ENCODE measurements at regions not wholly inside any gene's neighbourhood (a gene's known extent, or its start where the extent isn't known, plus 50 kb on each side); places are given as distances from the start of the nearest gene placed in this dataset.

- no peak for TF ChIP-seq POLR2AphosphoS5 (IDR thresholded peaks at IDR 0.05; ENCODE audit: low read depth)
- TF ChIP-seq SPI1 (IDR thresholded peaks at IDR 0.05; ENCODE audit: borderline replicate concordance, low read depth) = no peak
- TF ChIP-seq GABPA (IDR thresholded peaks at IDR 0.05; ENCODE audit: low read depth) = no peak
- TF ChIP-seq, protein P1, sequence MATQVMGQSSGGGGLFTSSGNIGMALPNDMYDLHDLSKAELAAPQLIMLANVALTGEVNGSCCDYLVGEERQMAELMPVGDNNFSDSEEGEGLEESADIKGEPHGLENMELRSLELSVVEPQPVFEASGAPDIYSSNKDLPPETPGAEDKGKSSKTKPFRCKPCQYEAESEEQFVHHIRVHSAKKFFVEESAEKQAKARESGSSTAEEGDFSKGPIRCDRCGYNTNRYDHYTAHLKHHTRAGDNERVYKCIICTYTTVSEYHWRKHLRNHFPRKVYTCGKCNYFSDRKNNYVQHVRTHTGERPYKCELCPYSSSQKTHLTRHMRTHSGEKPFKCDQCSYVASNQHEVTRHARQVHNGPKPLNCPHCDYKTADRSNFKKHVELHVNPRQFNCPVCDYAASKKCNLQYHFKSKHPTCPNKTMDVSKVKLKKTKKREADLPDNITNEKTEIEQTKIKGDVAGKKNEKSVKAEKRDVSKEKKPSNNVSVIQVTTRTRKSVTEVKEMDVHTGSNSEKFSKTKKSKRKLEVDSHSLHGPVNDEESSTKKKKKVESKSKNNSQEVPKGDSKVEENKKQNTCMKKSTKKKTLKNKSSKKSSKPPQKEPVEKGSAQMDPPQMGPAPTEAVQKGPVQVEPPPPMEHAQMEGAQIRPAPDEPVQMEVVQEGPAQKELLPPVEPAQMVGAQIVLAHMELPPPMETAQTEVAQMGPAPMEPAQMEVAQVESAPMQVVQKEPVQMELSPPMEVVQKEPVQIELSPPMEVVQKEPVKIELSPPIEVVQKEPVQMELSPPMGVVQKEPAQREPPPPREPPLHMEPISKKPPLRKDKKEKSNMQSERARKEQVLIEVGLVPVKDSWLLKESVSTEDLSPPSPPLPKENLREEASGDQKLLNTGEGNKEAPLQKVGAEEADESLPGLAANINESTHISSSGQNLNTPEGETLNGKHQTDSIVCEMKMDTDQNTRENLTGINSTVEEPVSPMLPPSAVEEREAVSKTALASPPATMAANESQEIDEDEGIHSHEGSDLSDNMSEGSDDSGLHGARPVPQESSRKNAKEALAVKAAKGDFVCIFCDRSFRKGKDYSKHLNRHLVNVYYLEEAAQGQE (IDR thresholded peaks at IDR 0.05; ENCODE audit: insufficient replicate concordance, low read depth) = no peak
- TF ChIP-seq, protein P2, sequence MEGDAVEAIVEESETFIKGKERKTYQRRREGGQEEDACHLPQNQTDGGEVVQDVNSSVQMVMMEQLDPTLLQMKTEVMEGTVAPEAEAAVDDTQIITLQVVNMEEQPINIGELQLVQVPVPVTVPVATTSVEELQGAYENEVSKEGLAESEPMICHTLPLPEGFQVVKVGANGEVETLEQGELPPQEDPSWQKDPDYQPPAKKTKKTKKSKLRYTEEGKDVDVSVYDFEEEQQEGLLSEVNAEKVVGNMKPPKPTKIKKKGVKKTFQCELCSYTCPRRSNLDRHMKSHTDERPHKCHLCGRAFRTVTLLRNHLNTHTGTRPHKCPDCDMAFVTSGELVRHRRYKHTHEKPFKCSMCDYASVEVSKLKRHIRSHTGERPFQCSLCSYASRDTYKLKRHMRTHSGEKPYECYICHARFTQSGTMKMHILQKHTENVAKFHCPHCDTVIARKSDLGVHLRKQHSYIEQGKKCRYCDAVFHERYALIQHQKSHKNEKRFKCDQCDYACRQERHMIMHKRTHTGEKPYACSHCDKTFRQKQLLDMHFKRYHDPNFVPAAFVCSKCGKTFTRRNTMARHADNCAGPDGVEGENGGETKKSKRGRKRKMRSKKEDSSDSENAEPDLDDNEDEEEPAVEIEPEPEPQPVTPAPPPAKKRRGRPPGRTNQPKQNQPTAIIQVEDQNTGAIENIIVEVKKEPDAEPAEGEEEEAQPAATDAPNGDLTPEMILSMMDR (IDR thresholded peaks at IDR 0.05; ENCODE audit: insufficient read depth, low read length) = no peak
These were observed 243.7 kb upstream of the FAR2 start for GRCh38 chr12:28905220-28905955.

DNA sequence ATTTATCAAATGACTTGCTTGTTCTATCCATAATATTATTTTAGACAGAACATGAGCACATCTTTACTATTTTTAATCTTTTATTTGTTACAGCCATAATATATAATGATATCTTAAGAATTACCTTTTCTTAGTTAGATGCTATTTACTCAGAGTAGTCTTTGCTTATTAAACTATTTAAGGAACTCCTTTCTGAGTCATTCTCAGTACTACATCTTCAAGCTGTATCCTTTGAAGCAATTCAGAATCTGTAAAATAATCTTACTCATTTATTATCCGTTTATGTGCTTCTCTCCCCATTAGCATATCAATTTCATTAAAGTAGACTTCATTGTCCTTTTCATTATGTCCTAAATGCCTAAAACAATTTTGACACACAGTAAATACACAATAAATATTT is 240.4 kb upstream of the FAR2 start:
- Histone ChIP-seq H3K4me3 (replicated peaks; ENCODE audit: insufficient read depth, low read length) (no peak overlapping the region), H3K27ac (replicated peaks) (no peak overlapping the region), H3K27me3 (ENCODE audit: insufficient read depth, poor library complexity, severe bottlenecking) (no peaks in the 10 kb centered on the region)
- TF ChIP-seq GABPA (IDR thresholded peaks at IDR 0.05; ENCODE audit: low read depth) (no peak), POLR2AphosphoS5 (IDR thresholded peaks at IDR 0.05; ENCODE audit: low read depth) (no peak), SPI1 (IDR thresholded peaks at IDR 0.05; ENCODE audit: borderline replicate concordance, low read depth) (no peak)
- TF ChIP-seq, protein P1 (IDR thresholded peaks at IDR 0.05; ENCODE audit: insufficient replicate concordance, low read depth) = no peak
- TF ChIP-seq, protein P2 (IDR thresholded peaks at IDR 0.05; ENCODE audit: insufficient read depth, low read length) = no peak
- DNase-seq (ENCODE audit: low read depth in 1 of 2, low spot score in 1 of 2) = no peak

More at GRCh38 chr12:28905220-28905955, 243.7 kb upstream of the FAR2 start:
- no peak overlapping the region for H3K27ac ChIP-seq (replicated peaks)
- H3K27me3 ChIP-seq (ENCODE audit: insufficient read depth, poor library complexity, severe bottlenecking) = no peaks in the 10 kb centered on the region
- no peak overlapping the region for H3K4me3 ChIP-seq (replicated peaks; ENCODE audit: insufficient read depth, low read length)
- no peak for DNase-seq (ENCODE audit: low read depth in 1 of 2, low spot score in 1 of 2)

GRCh38 chr12:28909291-28909690 is 239.8 kb upstream of the FAR2 start:
- Histone ChIP-seq H3K4me3 (replicated peaks; ENCODE audit: insufficient read depth, low read length) (no peak overlapping the region), H3K27ac (replicated peaks) (no peak overlapping the region), H3K27me3 (ENCODE audit: insufficient read depth, poor library complexity, severe bottlenecking) (no peaks in the 10 kb centered on the region)
- DNase-seq (ENCODE audit: low read depth in 1 of 2, low spot score in 1 of 2) = no peak
- TF ChIP-seq GABPA (IDR thresholded peaks at IDR 0.05; ENCODE audit: low read depth) = no peak
- no peak for TF ChIP-seq SPI1 (IDR thresholded peaks at IDR 0.05; ENCODE audit: borderline replicate concordance, low read depth)
- TF ChIP-seq, protein P1 (IDR thresholded peaks at IDR 0.05; ENCODE audit: insufficient replicate concordance, low read depth) = no peak
- no peak for TF ChIP-seq POLR2AphosphoS5 (IDR thresholded peaks at IDR 0.05; ENCODE audit: low read depth)
- TF ChIP-seq, protein P2 (IDR thresholded peaks at IDR 0.05; ENCODE audit: insufficient read depth, low read length) = no peak

Measured in HL-60 (cell line).